PC-9 (cell line): ENCODE measurements at regions not wholly inside any gene's neighbourhood (a gene's known extent, or its start where the extent isn't known, plus 50 kb on each side); places are given as distances from the start of the nearest gene placed in this dataset.

Experiments
- EZH2 ChIP-seq: fragments of 200-600 bp; sonication (generic); IDR thresholded peaks from 2 replicates; pipeline ENCODE4 v1.8.0; 2017; ENCODE audit warnings: antibody characterized with exemption, low read depth
- TF ChIP-seq, protein P1 (sequence below): fragments of 200-600 bp; sonication (generic); conservative IDR thresholded peaks from 2 replicates; pipeline ENCODE4 v1.6.1; 2017; ENCODE audit warnings: mixed run types, antibody characterized with exemption, mild to moderate bottlenecking, moderate library complexity

DNA sequence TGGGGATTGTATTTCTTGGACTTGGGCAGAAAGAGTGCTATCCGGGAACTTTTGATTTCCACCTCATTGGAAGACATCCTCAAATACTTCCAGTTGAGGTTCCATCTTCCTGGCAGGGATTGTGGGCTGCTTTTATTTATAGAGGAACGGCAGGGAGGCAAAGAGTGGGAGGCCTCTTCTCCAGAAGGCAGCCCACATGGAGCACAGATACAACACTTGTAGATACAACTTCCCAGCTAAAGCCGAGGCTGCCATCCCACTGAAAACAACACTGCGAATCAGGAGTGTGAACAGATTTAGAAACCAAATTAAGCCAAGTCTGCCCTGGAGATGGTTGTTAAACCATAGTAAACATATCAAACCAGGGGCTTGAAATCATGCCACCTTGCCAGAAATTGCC lies 212.8 kb upstream of the PPARGC1A start:
- TF ChIP-seq, protein P1, sequence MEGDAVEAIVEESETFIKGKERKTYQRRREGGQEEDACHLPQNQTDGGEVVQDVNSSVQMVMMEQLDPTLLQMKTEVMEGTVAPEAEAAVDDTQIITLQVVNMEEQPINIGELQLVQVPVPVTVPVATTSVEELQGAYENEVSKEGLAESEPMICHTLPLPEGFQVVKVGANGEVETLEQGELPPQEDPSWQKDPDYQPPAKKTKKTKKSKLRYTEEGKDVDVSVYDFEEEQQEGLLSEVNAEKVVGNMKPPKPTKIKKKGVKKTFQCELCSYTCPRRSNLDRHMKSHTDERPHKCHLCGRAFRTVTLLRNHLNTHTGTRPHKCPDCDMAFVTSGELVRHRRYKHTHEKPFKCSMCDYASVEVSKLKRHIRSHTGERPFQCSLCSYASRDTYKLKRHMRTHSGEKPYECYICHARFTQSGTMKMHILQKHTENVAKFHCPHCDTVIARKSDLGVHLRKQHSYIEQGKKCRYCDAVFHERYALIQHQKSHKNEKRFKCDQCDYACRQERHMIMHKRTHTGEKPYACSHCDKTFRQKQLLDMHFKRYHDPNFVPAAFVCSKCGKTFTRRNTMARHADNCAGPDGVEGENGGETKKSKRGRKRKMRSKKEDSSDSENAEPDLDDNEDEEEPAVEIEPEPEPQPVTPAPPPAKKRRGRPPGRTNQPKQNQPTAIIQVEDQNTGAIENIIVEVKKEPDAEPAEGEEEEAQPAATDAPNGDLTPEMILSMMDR, result no peak
- no peak for TF ChIP-seq EZH2
